AG04450 (cell line): ENCODE measurements at regions not wholly inside any gene's neighbourhood (a gene's known extent, or its start where the extent isn't known, plus 50 kb on each side); places are given as distances from the start of the nearest gene placed in this dataset.

Experiments
- CTCF ChIA-PET: fragments of 300-600, 350-600 bp; formaldehyde crosslinking; extraction: SDS; loops from one replicate; lab custom pipeline; 2022; ENCODE audit warnings: antibody characterized with exemption, inconsistent platforms; lab: Charles Lee
- POLR2A ChIA-PET: fragments of 350-600 bp; formaldehyde crosslinking; extraction: SDS; loops from one replicate; lab custom pipeline; 2021; ENCODE audit warnings: antibody characterized with exemption, inconsistent platforms; lab: Yijun Ruan, JAX
- DNase-seq: peaks from one replicate; pipeline ENCODE4 v3.0.0-alpha.2; 2011; ENCODE audit warnings: low read depth, low spot score
- H3K27ac ChIP-seq: one replicate; pipeline ENCODE4 v1.5.1; 2012; ENCODE audit warnings: low read depth, low read length, control low read depth
- H3K27me3 ChIP-seq: one replicate; pipeline ENCODE4 v1.6.0; 2012; ENCODE audit warnings: low read length; ENCODE audit not compliant: control insufficient read depth, insufficient read depth
- H3K4me3 ChIP-seq: 2 replicates; pipeline ENCODE4 v1.5.1; 2011; ENCODE audit warnings: mild to moderate bottlenecking, low read depth, low read length, control low read depth
- H3K9me3 ChIP-seq: 2 replicates; pipeline ENCODE4 v1.5.1; 2012; ENCODE audit warnings: low read length; ENCODE audit not compliant: control insufficient read depth, insufficient read depth
- TF ChIP-seq, protein P1 (sequence below): IDR thresholded peaks from 2 replicates; pipeline ENCODE4 v1.5.1; 2011; ENCODE audit warnings: low read depth, low read length, control low read depth, inconsistent platforms

DNA sequence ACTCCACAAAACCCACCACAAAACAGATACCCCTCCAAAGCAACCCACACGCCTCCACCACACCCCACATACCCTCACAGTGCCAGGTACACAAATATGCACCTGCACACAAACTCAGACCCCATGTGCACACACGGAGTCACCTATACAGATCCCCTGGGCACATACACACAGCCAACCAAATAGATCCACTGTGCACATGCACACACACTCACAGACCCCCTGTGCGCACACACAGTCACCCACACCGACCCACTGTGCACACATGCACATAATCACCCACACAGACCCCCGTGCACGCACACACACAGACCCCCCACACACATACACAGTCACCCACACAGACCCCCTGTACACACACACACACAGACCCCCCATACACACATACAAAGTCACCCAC is 107.8 kb downstream of the HSPH1 start:
- Histone ChIP-seq H3K27ac (no peak overlapping the region), H3K9me3 (no peaks in the 10 kb centered on the region), H3K4me3 (no peak overlapping the region), H3K27me3 (no peaks in the 10 kb centered on the region)
- TF ChIP-seq, protein P1, sequence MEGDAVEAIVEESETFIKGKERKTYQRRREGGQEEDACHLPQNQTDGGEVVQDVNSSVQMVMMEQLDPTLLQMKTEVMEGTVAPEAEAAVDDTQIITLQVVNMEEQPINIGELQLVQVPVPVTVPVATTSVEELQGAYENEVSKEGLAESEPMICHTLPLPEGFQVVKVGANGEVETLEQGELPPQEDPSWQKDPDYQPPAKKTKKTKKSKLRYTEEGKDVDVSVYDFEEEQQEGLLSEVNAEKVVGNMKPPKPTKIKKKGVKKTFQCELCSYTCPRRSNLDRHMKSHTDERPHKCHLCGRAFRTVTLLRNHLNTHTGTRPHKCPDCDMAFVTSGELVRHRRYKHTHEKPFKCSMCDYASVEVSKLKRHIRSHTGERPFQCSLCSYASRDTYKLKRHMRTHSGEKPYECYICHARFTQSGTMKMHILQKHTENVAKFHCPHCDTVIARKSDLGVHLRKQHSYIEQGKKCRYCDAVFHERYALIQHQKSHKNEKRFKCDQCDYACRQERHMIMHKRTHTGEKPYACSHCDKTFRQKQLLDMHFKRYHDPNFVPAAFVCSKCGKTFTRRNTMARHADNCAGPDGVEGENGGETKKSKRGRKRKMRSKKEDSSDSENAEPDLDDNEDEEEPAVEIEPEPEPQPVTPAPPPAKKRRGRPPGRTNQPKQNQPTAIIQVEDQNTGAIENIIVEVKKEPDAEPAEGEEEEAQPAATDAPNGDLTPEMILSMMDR: no peak
- DNase-seq: no peak
- ChIA-PET POLR2A (no interaction called here), CTCF (interaction anchor here (1.2 kb wide), 1 partner anchor 9 kb away, joined by 3 read pairs; no protein-coding TSS in a partner anchor)

DNA sequence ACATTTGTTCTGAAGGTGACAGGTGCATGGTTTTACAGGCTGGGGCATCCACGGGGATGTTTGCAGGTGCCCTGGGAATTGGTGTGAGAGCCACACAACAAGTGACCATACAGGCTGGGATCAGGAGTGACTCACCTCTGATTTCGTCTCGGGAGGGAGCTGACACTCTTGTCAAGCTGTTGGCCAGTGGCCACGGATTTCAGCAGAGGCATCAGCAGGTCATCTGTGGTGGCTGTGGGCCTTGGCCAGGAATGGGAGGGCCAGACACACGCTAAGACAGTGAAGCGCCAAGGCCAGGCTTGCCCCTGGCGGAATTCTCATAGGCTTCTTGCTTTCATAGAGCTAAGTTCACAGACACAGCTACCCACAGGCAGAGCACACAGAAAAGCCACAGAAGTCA is 108.6 kb downstream of the HSPH1 start:
- no peak for DNase-seq
- no peak overlapping the region for H3K4me3 ChIP-seq
- CTCF ChIA-PET: interaction anchor here (1.0 to 1.2 kb wide), 2 partner anchors 8 to 257 kb away, joined by 3 to 4 read pairs; no protein-coding TSS in a partner anchor

DNA sequence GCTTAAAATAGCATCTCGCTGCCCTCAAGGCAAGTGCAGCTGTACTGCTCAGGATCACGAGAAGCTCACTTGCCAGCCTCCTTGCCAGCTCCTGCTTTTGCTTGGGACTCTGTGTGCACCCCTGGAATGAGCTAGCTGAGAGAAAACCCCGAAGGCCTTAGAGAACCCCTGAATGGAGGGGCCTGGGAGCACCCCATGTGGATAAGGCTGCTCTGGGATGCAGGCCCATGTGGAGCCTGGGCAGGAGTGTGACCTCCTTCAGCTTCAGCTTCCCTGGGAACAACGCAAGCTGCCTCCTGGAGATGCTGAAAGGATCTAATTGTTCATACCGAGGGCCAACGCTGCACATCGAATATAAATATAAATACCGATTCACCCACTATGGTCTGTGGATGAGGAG is 109.2 kb downstream of the HSPH1 start:
- ChIA-PET POLR2A (no interaction called here), CTCF (interaction anchor here (1.0 to 1.2 kb wide), 2 partner anchors 8 to 257 kb away, joined by 3 to 4 read pairs; no protein-coding TSS in a partner anchor)
- H3K4me3 ChIP-seq: no peak overlapping the region
- H3K27me3 ChIP-seq: no peaks in the 10 kb centered on the region
- TF ChIP-seq, protein P1: no peak
- no peak for DNase-seq
- no peak overlapping the region for H3K27ac ChIP-seq
- no peaks in the 10 kb centered on the region for H3K9me3 ChIP-seq

More for the DNA sequence above, 108.6 kb downstream of the HSPH1 start:
- Histone ChIP-seq H3K27me3 (no peaks in the 10 kb centered on the region), H3K27ac (no peak overlapping the region), H3K9me3 (no peaks in the 10 kb centered on the region)
- TF ChIP-seq, protein P1: no peak
- POLR2A ChIA-PET: no interaction called here

DNA sequence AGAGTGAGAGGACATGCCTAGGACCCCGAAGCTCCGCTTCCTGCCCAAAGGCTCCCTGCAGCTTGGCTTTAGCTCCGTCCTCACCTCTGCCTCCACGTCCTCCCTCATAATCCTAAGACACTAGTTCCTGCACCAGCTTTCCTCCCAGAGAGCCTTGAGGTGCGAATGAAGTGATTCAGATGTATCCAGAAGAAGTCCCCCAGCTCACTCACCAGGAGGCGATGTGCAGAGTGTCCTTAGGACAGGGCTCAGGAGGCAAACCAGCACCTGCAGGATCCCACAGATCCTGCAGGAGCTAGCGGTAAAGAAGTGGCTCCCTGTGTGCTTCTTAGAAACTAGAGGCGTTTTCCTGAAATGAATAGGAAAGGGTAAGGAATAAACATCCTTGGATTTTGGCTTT is 109.7 kb downstream of the HSPH1 start:
- no peaks in the 10 kb centered on the region for H3K27me3 ChIP-seq
- no peak for DNase-seq
- no peaks in the 10 kb centered on the region for H3K9me3 ChIP-seq
- no peak overlapping the region for H3K4me3 ChIP-seq
- TF ChIP-seq, protein P1: 0 out of 2 replicates have a peak, but pooled peaks have one; percentile 10
- POLR2A ChIA-PET: no interaction called here
- H3K27ac ChIP-seq: no peak overlapping the region
- CTCF ChIA-PET: interaction anchor here (1.0 kb wide), 1 partner anchor 256 kb away, joined by 4 read pairs; no protein-coding TSS in a partner anchor

DNA sequence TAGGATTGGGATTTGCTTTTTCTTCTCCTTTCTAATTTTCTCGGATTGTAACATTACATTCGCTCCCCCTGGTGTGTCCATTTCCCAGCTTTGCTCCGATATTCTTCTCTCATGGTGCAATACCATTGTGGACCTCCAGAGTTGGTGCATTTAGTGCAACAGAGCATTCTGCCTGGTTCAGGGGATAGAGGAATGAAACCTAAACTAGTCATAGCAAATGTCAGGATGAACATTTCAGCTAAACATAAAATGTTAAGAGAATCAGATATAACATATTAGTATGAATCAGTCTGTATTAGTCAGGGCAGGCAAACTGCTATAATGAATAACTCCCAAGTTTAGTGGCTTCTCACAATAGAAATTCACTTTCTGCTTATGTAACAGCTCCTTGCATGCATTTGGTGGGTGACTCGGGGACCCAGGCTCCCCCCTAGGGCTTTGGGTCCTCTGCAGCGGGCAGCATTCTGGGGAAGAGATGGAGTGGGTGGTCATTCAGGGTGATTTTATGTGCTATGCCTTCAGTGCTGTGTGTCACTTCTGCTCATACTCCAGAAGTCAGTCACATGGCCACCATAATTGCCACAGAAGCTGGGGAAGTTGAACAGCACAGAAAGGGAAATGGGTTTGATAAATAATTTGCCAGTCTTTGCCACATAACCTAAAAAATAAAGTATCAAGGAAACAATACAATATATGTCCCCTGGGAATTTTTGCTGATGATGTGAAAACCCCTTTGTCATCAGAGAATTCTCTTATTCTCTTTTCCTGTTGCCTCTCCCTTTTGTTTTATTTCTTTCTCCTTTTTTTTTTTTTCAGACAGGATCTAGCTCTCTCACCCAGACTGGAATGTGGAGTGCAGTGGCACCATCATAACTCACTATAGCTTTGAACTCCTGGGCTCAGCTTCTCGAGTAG is 111.0 kb downstream of the HSPH1 start:
- Histone ChIP-seq H3K27me3 (no peaks in the 10 kb centered on the region), H3K9me3 (no peaks in the 10 kb centered on the region), H3K4me3 (no peak overlapping the region), H3K27ac (no peak overlapping the region)
- ChIA-PET CTCF (interaction anchor here (0.6 to 2.6 kb wide), 7 partner anchors 15 to 918 kb away, joined by 3 to 6 read pairs (median 4); no protein-coding TSS in a partner anchor), POLR2A (interaction anchor here (0.7 kb wide), 1 partner anchor 92 kb away, joined by 9 read pairs; no protein-coding TSS in a partner anchor)
- TF ChIP-seq, protein P1: peak; percentile 57
- no peak for DNase-seq
